ENCODE measurements at regions not wholly inside any gene's neighbourhood (a gene's known extent, or its start where the extent isn't known, plus 50 kb on each side); places are given as distances from the start of the nearest gene placed in this dataset.

DNA sequence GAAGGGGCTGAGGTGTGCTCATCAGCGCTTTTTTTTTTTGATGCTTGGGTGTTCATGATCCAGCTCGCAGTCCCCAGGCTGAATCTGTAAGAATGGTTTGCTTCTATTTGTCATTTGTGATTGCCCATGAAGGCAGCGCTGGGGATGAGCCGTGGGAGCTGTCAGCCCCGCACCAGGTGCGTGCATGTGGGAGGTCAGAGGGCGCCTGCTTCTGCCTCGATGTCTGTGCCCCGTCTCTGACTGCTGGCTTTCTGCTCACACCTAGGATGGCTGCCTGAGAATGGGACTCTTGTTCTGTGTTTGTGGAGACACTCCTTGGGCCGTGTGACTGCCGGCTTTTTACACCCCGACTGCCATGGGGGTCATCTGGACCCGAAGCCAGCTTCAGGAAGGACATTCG, 141.2 kb upstream of the RTL1 start:
- DNase-seq (ENCODE audit: low spot score), result no peak

DNA sequence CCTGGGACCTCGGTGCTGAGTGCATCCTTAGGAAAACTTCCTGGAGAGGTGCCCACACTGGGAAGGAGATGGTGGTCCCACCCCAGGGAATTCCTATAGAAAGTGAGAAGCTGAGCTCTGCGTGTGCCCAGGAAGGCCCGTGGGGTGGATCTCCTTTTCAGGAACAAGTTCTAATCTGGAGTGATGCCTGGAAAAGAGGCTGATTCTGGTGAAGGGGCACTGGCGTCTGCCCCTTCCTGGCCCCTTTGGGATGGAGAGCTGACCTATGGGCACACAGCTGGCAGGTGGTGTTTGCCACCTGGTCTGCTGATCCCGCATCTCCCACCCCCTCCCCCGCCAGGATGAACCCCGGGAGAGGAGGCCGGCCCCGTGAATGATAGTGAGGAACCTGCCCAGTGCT, 142.0 kb upstream of the RTL1 start:
- DNase-seq (ENCODE audit: low spot score), result no peak

- DNase-seq (ENCODE audit: low spot score), result no peak
Measured at GRCh38 chr14:101046071-101046470, 142.5 kb upstream of the RTL1 start.

DNA sequence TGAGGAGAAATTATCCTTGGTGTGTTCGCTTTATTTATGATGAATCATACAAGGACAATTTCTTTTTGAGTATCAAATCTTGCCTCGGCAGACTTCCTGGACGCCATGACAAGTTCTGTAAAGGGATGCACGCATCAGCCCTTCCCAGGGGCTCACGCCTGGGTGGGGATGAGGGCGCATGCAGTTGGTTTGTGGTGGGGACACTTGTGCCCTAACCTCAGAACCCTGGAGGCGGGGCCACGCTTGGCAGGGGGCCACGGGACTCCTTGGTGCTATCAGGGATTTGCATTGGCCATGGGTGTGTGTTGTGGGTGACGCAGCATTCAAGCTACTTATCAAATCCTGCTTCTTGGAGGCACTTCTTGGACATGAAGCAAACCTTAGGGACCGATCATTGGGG, 143.8 kb upstream of the RTL1 start:
- DNase-seq (ENCODE audit: low spot score), result no peak

DNA sequence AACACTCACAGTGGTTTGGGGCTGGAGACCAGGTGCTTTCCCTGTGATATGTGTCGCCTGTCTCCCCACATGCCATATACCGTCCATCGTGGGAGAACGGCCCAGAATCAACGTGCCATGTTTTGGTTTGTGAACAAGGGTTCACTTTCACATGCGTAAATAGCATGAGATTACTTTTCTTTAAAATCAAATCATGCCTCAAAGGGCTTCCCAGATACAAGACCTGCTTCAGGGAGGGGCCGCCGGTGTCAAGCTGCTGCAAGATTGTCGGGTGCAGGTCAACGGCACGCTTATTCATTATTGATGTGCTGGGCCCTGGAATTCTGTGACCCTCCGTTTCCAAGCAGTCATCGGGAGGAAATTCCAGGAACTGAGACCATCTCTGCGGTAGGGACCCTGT, 145.2 kb upstream of the RTL1 start:
- no peak for DNase-seq (ENCODE audit: low spot score)

- no peak for DNase-seq (ENCODE audit: low spot score)
Measured at GRCh38 chr14:101049511-101049910, 146.0 kb upstream of the RTL1 start.

DNA sequence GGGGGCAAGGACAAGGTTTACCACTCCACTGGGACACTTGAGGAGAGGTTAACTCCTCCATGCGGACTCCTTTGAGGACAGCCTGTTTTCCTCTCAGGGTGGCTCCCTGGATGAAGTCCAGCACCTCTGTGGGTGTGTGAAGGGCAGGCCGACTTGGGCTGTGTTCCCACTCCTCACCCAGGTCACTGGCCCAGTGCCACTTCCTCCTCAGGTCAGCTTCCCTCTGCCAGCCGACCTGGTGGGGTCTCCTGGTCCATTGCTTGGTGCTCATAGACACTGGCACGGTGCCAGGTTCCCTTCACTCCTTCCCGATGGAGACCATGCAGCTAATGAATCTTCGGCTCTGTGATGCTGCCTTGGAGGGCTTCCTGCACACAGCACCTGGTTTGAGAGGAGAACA, 146.4 kb upstream of the RTL1 start:
- DNase-seq (ENCODE audit: low spot score), result no peak

- no peak for DNase-seq (ENCODE audit: low spot score)
Measured at GRCh38 chr14:101050901-101051490, 147.5 kb upstream of the RTL1 start.

DNA sequence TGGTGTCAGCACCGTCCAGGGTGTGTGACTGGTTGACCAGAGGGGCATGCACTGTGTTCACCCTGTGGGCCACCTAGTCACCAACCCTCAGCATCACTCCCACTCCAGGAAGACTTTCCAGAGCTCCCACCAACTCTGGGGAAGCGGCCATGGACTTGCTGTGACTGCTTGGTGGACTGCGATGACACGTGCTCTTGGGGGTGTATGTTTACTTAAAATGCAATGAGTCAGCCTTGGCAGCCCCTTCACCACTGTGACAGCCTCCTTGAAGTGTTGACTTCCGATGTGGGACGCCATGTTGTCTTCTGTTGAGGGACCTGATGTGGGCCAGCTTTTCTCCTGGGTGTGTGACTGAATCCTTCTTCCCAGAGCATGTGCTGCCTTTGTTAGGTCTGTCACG, 151.1 kb upstream of the RTL1 start:
- DNase-seq (ENCODE audit: low spot score), result no peak

DNA sequence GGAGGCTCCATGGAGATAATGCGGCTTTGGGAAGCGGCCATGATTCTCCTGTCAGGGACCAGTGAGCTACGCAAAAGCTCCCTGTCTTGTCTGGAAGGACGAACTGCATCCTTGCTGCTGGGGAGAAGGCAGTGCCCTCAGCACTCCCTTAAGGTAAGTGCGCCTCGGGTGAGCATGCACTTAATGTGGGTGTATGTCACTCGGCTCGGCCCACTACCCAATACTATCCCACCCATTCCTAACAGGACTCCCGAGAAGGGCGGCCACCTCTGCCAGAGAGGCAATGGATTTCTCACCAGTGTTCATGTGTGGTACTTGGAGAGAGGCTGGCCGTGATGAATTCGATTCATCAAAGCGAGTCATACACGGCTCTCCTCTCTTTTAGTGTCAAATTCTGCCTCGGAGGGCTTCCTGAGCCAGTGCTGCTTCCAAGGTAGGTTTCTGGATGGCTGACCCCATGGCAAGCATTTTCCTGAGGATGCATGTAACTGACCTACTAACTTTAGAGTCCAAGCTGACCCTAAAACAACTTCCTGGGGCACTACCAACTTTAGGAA, 151.7 kb upstream of the RTL1 start:
- DNase-seq (ENCODE audit: low spot score), result no peak

- no peak for DNase-seq (ENCODE audit: low spot score)
Measured at GRCh38 chr14:101055776-101056374, 152.4 kb upstream of the RTL1 start.

DNA sequence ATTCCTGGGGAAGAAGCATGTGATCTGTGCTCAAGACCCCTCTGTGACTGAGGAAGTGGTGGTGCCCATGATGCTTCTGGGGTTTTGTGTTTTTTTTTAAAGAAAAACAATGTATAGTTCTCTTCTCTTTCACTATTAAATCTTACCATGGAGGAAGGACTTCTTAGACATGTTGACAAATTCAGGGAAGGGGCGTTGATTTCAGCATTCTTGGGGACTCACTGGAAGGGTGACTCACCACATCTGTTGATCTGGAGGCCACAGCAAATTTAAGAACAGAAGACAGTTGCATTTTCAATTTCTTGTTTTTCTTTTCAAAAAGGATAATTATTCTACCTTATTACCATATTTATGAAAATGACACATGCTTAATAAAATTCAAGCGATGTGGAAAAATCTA, 152.9 kb upstream of the RTL1 start:
- DNase-seq (ENCODE audit: low spot score), result no peak

- no peak for DNase-seq (ENCODE audit: low spot score)
Measured at GRCh38 chr14:101057394-101057793, 153.9 kb upstream of the RTL1 start.

DNA sequence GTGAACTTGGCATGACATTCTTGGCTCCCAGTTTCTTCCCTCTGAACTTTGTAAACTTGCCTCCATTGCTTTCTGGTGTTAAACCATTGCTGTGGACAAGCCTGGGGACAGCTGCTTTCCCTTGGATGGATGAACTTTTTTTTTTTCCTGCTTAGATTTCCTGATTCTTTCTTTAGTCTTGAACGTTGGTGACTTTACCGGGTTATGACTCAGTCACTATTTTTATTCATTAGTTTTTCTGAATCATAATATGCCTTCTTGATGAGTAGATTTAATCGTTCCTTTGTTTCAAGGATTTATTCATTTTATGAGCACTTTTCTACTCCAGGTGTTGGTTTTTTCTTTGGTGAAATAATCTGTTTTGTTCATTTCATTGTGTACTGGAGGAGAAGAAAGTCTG, 155.0 kb upstream of the RTL1 start:
- DNase-seq (ENCODE audit: low spot score), result no peak

GRCh38 chr14:101060171-101060601, 156.7 kb upstream of the RTL1 start:
- no peak for DNase-seq (ENCODE audit: low spot score)

DNA sequence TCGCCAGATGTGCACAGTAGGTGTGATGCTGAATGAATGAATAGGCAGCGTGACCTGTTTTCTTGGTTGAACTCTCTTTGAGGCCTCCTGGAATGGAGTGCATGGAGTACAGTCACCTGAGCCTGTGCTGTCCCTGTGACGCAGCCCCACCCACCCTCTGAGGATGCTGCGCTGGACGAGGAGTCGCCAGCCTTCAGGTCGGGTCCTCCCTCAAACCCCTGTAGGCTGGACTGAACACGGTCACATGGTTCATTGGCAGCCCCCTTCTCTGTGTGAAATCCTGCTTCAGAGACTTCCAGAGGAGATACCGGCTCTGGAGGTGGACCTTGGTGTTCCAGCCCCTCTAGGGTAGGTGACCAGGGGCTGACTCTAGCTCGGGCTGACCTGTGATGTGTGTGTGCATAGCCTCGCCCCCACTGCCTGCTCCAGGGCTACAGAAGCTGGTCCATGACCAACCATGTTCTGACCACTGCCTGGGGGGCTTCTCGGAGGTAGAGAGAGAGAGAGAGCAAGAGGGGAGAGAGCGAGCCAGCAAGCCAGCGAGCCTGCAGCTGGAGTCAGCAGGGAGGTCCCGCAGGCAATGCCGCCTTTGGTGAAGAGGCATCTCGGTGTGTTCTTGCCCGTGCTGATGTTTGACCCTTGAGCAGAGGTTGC, 158.0 kb upstream of the RTL1 start:
- no peak for DNase-seq (ENCODE audit: low spot score)

DNA sequence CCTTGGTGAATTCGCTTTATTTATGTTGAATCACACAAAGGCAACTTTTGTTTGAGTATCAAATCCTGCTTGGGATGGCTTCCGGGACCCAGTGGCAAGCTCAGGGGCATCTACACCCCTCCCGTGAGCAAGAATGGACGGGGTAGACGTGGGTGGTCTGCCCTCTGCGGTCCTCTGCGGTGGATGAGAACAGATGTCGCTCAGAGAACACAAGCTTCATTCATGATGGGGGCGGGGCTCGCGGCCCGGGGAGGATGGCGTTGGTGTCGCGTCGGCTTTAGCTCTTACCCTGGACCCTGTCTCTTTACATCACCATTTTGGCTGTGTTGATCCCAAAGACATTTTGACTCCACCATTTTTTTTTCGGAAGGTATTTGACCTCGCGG, 158.5 kb upstream of the RTL1 start:
- DNase-seq (ENCODE audit: low spot score), result no peak

GRCh38 chr14:101062601-101063000, 159.1 kb upstream of the RTL1 start:
- DNase-seq (ENCODE audit: low spot score), result no peak

DNA sequence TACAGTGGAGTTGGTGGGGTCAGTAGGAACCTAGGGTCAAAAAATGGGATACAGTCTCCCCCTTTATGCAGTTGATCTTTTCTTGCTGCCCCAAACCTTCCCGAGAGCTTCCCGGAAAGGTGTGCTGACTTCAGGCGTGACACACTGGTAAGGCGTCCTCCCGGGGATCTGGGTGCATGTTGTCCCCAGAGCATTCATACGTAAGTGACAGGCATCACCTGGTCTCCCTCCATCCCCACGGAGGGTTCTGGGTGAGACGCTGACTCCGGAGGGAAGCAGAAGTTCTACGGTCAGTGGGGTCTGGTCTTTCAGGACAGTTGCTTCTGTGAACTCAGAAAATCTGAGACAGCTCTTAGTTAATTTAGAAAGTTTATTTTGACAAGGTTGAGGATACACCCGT, 159.6 kb upstream of the RTL1 start:
- DNase-seq (ENCODE audit: low spot score), result no peak

DNA sequence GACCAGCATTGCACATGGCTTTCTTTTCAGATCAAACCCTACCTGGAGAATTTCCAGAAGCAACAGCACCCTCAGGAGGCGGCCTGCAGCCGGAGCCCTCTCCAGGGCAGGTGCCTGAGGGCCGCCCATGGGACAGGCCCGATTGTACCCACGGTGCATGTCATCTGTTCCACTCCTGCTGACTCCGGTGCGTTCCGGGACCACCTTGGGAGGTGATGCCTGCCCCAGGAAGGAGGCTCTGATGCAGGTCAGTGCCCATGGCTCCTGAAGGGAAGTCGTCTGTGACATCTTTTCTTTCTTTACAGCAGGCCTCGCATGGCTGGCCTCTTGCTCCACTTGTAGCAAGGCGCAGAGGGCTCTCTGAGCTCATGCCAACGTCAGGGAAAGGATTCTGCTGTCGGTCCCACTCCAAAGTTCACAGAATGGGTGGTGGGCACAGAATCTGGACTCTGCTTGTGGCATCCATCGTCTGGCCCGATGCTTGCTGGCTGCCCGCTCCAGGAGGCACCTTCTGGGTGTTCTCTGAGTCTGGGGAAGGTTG, 160.7 kb upstream of the RTL1 start:
- no peak for DNase-seq (ENCODE audit: low spot score)

DNA sequence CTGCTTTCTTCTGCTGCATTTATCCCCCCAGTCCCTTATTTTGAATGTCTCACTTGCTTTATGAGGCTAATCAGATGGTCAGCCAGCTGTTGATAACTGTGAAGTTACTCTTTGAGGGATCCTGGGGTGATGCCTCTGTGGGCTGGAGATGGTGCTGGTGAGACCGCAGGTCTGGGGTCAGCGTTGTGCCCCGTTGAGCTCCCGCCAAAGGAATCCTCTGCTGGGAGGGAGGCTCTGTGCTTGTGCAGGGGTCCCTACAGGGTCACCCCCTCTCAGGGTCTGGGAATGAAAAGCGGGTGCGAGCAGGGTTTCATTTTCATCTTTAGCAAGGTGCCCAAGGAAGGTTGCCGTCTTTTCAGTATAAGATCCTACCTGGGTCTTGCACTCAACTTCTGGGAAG, 161.2 kb upstream of the RTL1 start:
- DNase-seq (ENCODE audit: low spot score), result no peak

DNA sequence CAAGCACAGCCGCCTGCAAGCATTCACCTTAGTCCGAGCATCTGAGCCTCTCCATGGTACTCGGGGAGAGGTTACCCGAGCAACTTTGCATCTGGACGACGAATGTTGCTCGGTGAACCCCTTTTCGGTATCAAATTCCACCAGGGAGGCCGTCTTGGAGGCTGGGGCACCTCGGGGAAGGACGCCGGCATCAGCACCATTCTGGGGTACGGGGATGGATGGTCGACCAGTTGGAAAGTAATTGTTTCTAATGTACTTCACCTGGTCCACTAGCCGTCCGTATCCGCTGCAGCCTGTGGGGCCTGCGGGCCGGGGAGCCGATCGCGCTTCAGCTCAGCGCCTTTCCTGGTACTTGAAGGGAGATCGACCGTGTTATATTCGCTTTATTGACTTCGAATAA, 161.7 kb upstream of the RTL1 start:
- DNase-seq (ENCODE audit: low spot score), result no peak
